Chondrocyte (in vitro differentiated cells): ENCODE measurements at regions not wholly inside any gene's neighbourhood (a gene's known extent, or its start where the extent isn't known, plus 50 kb on each side); places are given as distances from the start of the nearest gene placed in this dataset.
A peak's percentile ranks its signal among the peaks of the same experiment; 100 is the strongest.
"Not testable (repeated sequence)": the region's sequence is repeated elsewhere in the genome, so short reads cannot be mapped to it uniquely, and the experiment has no call there.

Experiments used
- DNase-seq: peaks from one replicate; pipeline ENCODE4 v3.0.0; 2021; ENCODE audit warnings: mixed read lengths, low spot score
- H3K27ac Mint-ChIP-seq: one replicate; pipeline ENCODE4 v1.8.0; 2021; ENCODE audit warnings: mild to moderate bottlenecking, moderate library complexity, mixed read lengths; ENCODE audit not compliant: unreplicated experiment
- H3K27me3 Mint-ChIP-seq: 2 replicates; pipeline ENCODE4 v1.8.0; 2021; ENCODE audit warnings: low read depth, mixed read lengths
- H3K36me3 Mint-ChIP-seq: 2 replicates; pipeline ENCODE4 v1.8.0; 2021; ENCODE audit warnings: low read depth, mixed read lengths
- H3K4me1 Mint-ChIP-seq: 2 replicates; pipeline ENCODE4 v1.8.0; 2021; ENCODE audit warnings: low read depth, mild to moderate bottlenecking, mixed read lengths
- H3K4me3 Mint-ChIP-seq: one replicate; pipeline ENCODE4 v1.8.0; 2021; ENCODE audit warnings: mild to moderate bottlenecking, moderate library complexity, mixed read lengths; ENCODE audit not compliant: unreplicated experiment
- H3K9me3 Mint-ChIP-seq: 2 replicates; pipeline ENCODE4 v1.8.0; 2021; ENCODE audit warnings: low read depth, mixed read lengths
- TF ChIP-seq, protein P1 (sequence below): fragments of 200-600 bp; sonication (generic); IDR thresholded peaks from 2 replicates; pipeline ENCODE4 v1.5.0; 2021; ENCODE audit warnings: antibody characterized with exemption, mild to moderate bottlenecking, moderate library complexity

DNA sequence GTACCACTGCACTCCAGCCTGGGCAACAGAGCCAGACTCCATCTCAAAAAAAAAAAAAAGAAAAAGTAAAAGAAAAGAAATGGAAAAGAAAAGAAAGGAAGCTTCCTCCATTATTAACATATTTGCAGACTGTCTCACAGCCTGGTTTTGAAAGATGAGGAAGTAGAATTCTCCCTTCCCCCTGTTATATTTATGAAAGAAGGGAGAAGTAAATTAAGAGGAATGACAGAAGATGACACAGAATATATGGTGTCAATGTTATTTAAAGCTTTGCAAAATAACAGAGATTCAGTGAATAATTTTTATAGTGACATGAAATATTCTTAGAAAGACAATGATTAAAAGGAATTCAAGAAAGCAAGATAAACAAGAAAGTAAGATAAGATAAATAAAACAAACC is 83.7 kb upstream of the PRSS16 start:
- Mint-ChIP-seq H3K36me3 (no peaks in the 10 kb centered on the region), H3K27me3 (no peaks in the 10 kb centered on the region), H3K4me3 (no peak overlapping the region), H3K27ac (no peak overlapping the region), H3K9me3 (no peaks in the 10 kb centered on the region), H3K4me1 (peaks cover 15% of the 10 kb centered on the region)
- no peak for DNase-seq
- TF ChIP-seq, protein P1, sequence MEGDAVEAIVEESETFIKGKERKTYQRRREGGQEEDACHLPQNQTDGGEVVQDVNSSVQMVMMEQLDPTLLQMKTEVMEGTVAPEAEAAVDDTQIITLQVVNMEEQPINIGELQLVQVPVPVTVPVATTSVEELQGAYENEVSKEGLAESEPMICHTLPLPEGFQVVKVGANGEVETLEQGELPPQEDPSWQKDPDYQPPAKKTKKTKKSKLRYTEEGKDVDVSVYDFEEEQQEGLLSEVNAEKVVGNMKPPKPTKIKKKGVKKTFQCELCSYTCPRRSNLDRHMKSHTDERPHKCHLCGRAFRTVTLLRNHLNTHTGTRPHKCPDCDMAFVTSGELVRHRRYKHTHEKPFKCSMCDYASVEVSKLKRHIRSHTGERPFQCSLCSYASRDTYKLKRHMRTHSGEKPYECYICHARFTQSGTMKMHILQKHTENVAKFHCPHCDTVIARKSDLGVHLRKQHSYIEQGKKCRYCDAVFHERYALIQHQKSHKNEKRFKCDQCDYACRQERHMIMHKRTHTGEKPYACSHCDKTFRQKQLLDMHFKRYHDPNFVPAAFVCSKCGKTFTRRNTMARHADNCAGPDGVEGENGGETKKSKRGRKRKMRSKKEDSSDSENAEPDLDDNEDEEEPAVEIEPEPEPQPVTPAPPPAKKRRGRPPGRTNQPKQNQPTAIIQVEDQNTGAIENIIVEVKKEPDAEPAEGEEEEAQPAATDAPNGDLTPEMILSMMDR, result no peak

DNA sequence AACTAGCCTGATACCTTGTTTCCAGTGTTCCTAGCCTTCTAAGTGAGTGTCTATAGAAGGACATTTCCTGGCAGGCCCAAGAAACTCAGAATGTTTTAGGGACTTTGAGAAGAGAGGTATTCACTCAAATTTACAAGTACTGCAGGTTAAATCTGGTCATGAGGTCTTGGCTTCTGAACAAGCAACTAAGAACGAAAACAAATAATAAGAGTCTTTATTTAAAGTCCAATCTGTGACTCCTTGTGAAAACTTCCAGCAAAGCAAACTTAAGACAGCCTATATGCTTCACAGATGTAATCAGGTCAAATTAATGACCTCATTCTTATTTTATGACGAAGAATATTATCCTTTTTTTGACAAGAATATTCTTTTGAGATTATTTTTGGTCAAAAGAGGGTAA is 79.4 kb upstream of the PRSS16 start:
- Mint-ChIP-seq H3K9me3 (no peaks in the 10 kb centered on the region), H3K4me3 (no peak overlapping the region), H3K27me3 (no peaks in the 10 kb centered on the region)

DNA sequence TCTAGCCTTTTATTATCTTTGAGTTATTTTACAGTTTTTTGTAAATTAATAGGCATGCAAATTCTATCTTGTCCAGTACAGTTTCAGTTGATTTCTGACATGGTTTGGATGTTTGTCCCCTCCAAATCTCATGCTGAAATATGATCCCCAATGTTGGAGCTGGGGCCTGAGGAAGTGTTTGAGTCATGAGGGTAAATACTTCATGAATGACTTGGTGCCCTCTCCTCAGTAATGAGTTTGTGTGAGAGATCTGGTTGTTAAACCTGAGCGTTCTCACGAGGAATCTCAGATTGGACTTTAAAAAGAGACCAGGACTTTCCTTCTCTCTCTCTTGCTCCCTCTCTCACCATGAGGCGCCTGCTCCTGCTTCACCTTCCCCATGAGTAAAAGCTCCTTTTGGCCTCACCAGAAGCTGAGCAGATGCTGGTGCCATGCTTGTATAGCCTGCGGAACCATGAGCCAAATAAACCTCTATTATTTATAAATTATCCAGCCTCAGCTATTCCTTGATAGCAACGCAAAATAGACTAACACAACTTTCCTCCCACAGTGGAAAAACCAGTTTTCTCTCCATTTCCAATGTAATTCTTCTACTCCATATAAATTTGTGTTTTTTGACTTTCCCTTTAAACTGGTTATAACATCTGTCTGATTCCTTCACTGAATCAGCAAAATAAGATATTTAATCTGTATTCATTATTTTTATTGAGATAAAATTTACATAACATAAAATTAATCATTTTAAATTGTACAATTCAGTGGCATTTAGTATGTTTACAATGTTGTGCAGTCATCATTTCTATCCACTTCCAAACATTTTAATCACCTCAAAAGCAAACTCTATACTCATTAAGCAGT is 78.7 kb upstream of the PRSS16 start:
- no peak overlapping the region for H3K4me3 Mint-ChIP-seq
- H3K27ac Mint-ChIP-seq, result peak overlapping the region; percentile 96
- TF ChIP-seq, protein P1, result no peak
- no peak for DNase-seq
- H3K9me3 Mint-ChIP-seq, result no peaks in the 10 kb centered on the region
- no peaks in the 10 kb centered on the region for H3K27me3 Mint-ChIP-seq
- H3K4me1 Mint-ChIP-seq, result peaks cover 11% of the 10 kb centered on the region
- no peaks in the 10 kb centered on the region for H3K36me3 Mint-ChIP-seq

More for the DNA sequence above, 79.4 kb upstream of the PRSS16 start:
- TF ChIP-seq, protein P1, result no peak
- Mint-ChIP-seq H3K27ac (no peak overlapping the region), H3K36me3 (no peaks in the 10 kb centered on the region), H3K4me1 (peaks cover 11% of the 10 kb centered on the region)
- no peak for DNase-seq

DNA sequence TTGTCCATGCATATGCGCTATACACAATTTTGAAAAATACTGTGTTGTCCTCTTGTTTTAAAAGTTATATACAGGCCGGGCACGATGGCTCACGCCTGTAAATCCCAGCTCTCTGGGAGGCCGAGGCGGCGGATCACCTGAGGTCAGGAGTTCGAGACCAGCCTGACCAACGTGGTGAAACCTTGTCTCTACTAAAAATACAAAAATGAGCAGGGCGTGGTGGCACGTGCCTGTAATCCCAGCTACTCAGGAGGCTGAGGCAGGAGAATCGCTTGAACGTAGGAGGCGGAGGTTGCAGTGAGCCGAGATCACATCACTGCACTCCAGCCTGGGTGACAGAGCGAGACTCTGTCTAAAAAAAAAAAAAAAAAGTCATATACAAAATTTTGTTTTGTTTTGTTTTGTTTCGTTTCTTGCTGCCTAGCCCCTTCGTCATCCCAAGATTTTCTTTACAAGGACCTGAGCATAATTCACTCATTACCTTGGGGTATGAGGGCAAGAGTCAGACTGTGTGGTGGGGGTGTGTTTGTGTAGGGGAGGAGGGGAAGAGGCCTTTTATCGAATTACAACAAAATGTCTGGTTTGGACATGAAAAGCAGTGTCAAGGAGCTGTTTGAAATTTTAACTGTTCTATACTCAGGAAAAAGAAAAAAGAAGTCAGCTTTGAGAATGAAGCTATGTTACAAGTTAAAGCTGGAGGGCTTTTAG is 74.8 kb upstream of the PRSS16 start:
- H3K27me3 Mint-ChIP-seq, H3K27ac Mint-ChIP-seq, H3K9me3 Mint-ChIP-seq, DNase-seq, H3K36me3 Mint-ChIP-seq, H3K4me3 Mint-ChIP-seq: not testable (repeated sequence)
- peaks cover 18% of the 10 kb centered on the region for H3K4me1 Mint-ChIP-seq

DNA sequence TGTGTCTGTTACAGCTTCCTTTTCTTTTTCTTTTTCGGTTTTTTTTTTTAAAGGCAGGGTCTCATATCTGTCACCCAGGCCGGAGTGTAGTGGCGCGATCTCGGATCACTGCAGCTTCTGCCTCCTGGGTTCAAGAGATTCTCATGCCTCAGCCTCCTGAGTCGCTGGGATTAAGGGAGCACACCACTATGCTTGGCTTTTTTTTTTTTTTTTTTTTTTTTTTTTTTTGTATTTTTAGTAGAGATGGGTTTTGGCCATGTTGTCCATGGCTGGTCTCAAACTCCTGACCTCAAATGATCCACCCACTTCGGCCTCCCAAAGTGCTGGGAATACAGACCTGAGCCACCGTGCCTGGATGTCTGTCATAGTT is 74.3 kb upstream of the PRSS16 start:
- H3K27me3 Mint-ChIP-seq, H3K9me3 Mint-ChIP-seq, DNase-seq, H3K4me3 Mint-ChIP-seq, H3K27ac Mint-ChIP-seq, H3K36me3 Mint-ChIP-seq: not testable (repeated sequence)
- H3K4me1 Mint-ChIP-seq, result peaks cover 16% of the 10 kb centered on the region

DNA sequence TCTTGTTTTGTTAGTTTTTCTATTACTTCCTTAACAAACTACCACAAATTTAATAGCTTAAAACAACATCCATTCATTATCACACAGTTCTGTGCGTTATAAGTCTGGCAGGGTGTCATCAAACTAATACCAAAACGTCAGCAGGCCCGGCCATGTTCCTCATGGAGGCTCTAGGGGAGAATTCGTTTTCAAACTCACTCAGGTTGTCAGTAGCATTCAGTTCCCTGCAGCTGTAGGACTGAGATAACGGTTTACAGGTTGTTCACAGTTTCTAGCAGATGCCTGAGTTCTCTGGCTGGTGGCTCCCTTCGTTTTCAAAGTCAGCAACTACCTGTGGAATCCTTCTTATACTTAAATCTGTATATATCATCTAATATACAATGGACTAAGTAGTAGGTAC is 72.5 kb upstream of the PRSS16 start:
- Mint-ChIP-seq H3K36me3 (no peaks in the 10 kb centered on the region), H3K9me3 (no peaks in the 10 kb centered on the region), H3K27ac (no peak overlapping the region), H3K4me1 (peaks cover 14% of the 10 kb centered on the region), H3K4me3 (no peak overlapping the region), H3K27me3 (no peaks in the 10 kb centered on the region)
- TF ChIP-seq, protein P1, result no peak
- no peak for DNase-seq
